Psoas muscle (tissue), 7 donors: ENCODE measurements at regions not wholly inside any gene's neighbourhood (a gene's known extent, or its start where the extent isn't known, plus 50 kb on each side); places are given as distances from the start of the nearest gene placed in this dataset.

Source experiments
- ATAC-seq, 4 donors: fragments of 200-7000 bp; cut with Tn5 transposase; one replicate each; pipeline ENCODE4 v1.9.1; 2020; ENCODE audit warnings: moderate library complexity in 3 of 4, mild to moderate bottlenecking in 2 of 4
- DNase-seq, 2 donors: peaks; one replicate each; pipeline ENCODE4 v3.0.0-alpha.2; 2020
- H3K27ac ChIP-seq: fragments of 200-600 bp; one replicate; pipeline ENCODE4 v1.8.0; 2022
- H3K27me3 ChIP-seq, 3 donors: fragments of 200-600 bp in 1 of 3; one replicate each; pipeline versions ENCODE4 v1.6.1 to v1.8.0; 2013 to 2022; ENCODE audit warnings: low read length in 2 of 3, mild to moderate bottlenecking in 2 of 3, moderate library complexity in 1 of 3; ENCODE audit not compliant: insufficient read depth in 3 of 3
- H3K36me3 ChIP-seq, 2 donors: fragments of 200-600 bp in 1 of 2; one replicate each; pipeline versions ENCODE4 v1.6.1 to v1.8.0; 2013 to 2022; ENCODE audit warnings: low read depth in 1 of 2, mild to moderate bottlenecking in 1 of 2, moderate library complexity in 1 of 2; ENCODE audit not compliant: insufficient read depth in 1 of 2
- H3K4me1 ChIP-seq: fragments of 200-600 bp; one replicate; pipeline ENCODE4 v1.8.0; 2022
- H3K4me3 ChIP-seq: fragments of 200-600 bp; one replicate; pipeline ENCODE4 v1.8.0; 2022; ENCODE audit warnings: mild to moderate bottlenecking
- H3K9me3 ChIP-seq: fragments of 200-600 bp; one replicate; pipeline ENCODE4 v1.8.0; 2022
- CTCF ChIP-seq: fragments of 200-600 bp; IDR thresholded peaks from one replicate; pipeline ENCODE4 v1.8.0; 2022; ENCODE audit warnings: antibody characterized with exemption
- WGBS, 3 donors: extraction: QIAGEN DNeasy Blood & Tissue Kit; methylation state at CpG; one replicate each; pipeline versions ENCODE4 v1.1.6 to v1.1.7; 2013; 5-methylcytosine and 5-hydroxymethylcytosine counted together
- intact Hi-C, 2 donors: fragments of 100-400 bp; cut with DNase I; formaldehyde crosslinking; loops; one replicate each; pipeline versions ENCODE4 v1.11.0 to v1.14.2; 2022
- donor health status: healthy with polysubstance abuse.
- donor health status: DM: no; HTN: no; CAD: no; lungs with moderate emphysema.
- donor health status: Bipolar disorder and iron deficiency.
- donor health status: healthy.
- donor health status: DM: yes; HTN: yes; CAD: no.
- donor health status: DM: no; HTN: no; CAD: no.
- donor health status: DM: yes; HTN: yes; CAD: no.

- Histone ChIP-seq H3K9me3 (no peaks in the 10 kb centered on the region), H3K4me1 (no peaks in the 10 kb centered on the region), H3K27me3 (no peaks in the 10 kb centered on the region), H3K4me3 (no peak overlapping the region), H3K36me3 (no peaks in the 10 kb centered on the region), H3K27ac (no peak overlapping the region)
- 35 to 42% (median 38%) methylated on average over 8 of the region's 8 CpGs for WGBS, 3 donors
- DNase-seq (no peak), ATAC-seq (no peak)
- intact Hi-C loops = no loop called here
- no peak for TF ChIP-seq CTCF
Observed at GRCh38 chr16:13436641-13437412, 483.1 kb upstream of the ERCC4 start.

- Histone ChIP-seq H3K27me3 (no peaks in the 10 kb centered on the region), H3K4me3 (no peak overlapping the region), H3K4me1 (no peaks in the 10 kb centered on the region), H3K27ac (no peak overlapping the region), H3K9me3 (no peaks in the 10 kb centered on the region), H3K36me3 (no peaks in the 10 kb centered on the region)
- TF ChIP-seq CTCF = no peak
- WGBS, 3 donors = 53 to 61% (median 60%) methylated on average over 5 of the region's 5 CpGs
- DNase-seq (no peak), ATAC-seq (no peak)
- intact Hi-C loops = no loop called here
Observed at GRCh38 chr16:13437413-13437795, 482.6 kb upstream of the ERCC4 start.

- intact Hi-C loops = no loop called here
- Histone ChIP-seq H3K27ac (no peak overlapping the region), H3K27me3 (no peaks in the 10 kb centered on the region), H3K36me3 (no peaks in the 10 kb centered on the region), H3K9me3 (no peaks in the 10 kb centered on the region), H3K4me1 (no peaks in the 10 kb centered on the region), H3K4me3 (no peak overlapping the region)
- 67 to 82% (median 78%) methylated on average over 6 of the region's 6 CpGs for WGBS, 3 donors
- ATAC-seq (no peak), DNase-seq (no peak)
- no peak for TF ChIP-seq CTCF
Observed at GRCh38 chr16:13438064-13438463, 481.9 kb upstream of the ERCC4 start.

GRCh38 chr16:13439766-13440165 lies 480.2 kb upstream of the ERCC4 start:
- Histone ChIP-seq H3K4me1 (no peaks in the 10 kb centered on the region), H3K4me3 (no peak overlapping the region), H3K9me3 (no peaks in the 10 kb centered on the region), H3K27ac (no peak overlapping the region), H3K27me3 (no peaks in the 10 kb centered on the region), H3K36me3 (no peaks in the 10 kb centered on the region)
- intact Hi-C loops = no loop called here
- no peak for ATAC-seq
- WGBS, 3 donors = 75 to 80% (median 79%) methylated on average over 9 of the region's 9 CpGs
- no peak for TF ChIP-seq CTCF
- DNase-seq = no peak

- no peaks in the 10 kb centered on the region for H3K36me3 ChIP-seq
- intact Hi-C loops = no loop called here
- H3K9me3 ChIP-seq = no peaks in the 10 kb centered on the region
- no peak for TF ChIP-seq CTCF
- no peak for DNase-seq
- no peaks in the 10 kb centered on the region for H3K27me3 ChIP-seq
- H3K4me1 ChIP-seq = no peaks in the 10 kb centered on the region
- H3K27ac ChIP-seq = no peak overlapping the region
- ATAC-seq = no peak
- H3K4me3 ChIP-seq = no peak overlapping the region
- WGBS, 3 donors = 71 to 86% (median 83%) methylated on average over 3 of the region's 3 CpGs
Observed at GRCh38 chr16:13441675-13442074, 478.3 kb upstream of the ERCC4 start.
